HG02763 (cell line): ENCODE measurements at regions not wholly inside any gene's neighbourhood (a gene's known extent, or its start where the extent isn't known, plus 50 kb on each side); places are given as distances from the start of the nearest gene placed in this dataset.

Experiments
- ATAC-seq: cut with Tn5 transposase; IDR thresholded peaks from one replicate; pipeline ENCODE4 v1.9.1; 2021; ENCODE audit warnings: mild to moderate bottlenecking, moderate library complexity; ENCODE audit not compliant: unreplicated experiment

GRCh38 chr12:105736498-105736897 lies 402.3 kb downstream of the NUAK1 start:
- no peak for ATAC-seq

DNA sequence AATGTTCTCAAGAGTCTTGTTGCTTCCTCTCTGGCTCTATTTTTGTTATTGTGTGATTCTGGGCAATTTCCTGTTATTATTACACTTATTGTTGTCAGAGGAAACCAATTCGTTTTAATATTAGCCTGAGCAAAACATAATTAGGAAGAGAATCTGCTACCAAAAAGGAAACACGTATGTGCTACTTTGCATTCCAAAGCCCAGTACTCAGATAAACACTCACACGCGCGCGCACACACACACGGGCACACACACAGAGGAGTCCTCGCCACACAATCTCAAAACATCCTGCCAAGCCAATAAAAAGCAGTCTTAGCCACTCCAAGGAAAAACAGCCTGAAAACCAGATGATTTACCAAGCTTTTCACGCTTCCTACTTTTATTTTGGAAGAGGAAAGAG lies 400.7 kb downstream of the NUAK1 start:
- no peak for ATAC-seq

DNA sequence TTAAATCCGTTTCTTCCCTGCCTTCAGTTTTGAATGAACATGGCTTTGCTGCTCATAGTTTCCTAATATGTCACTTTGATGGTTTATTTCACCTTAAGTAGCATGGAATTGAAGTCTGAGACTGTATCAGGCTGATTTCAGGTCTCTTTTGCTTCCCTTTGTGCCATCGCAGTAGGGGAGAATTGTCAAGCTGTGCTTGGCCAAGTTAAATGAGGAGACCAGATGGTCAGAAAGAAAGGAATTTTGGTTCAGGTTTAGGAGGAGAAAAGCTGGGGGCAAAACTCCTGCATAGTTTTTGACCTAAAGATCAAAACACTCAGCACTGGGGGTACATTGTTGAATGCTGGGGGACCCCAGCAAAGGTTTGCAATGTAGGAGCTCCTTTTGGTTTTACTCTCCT lies 398.4 kb downstream of the NUAK1 start:
- ATAC-seq = no peak

DNA sequence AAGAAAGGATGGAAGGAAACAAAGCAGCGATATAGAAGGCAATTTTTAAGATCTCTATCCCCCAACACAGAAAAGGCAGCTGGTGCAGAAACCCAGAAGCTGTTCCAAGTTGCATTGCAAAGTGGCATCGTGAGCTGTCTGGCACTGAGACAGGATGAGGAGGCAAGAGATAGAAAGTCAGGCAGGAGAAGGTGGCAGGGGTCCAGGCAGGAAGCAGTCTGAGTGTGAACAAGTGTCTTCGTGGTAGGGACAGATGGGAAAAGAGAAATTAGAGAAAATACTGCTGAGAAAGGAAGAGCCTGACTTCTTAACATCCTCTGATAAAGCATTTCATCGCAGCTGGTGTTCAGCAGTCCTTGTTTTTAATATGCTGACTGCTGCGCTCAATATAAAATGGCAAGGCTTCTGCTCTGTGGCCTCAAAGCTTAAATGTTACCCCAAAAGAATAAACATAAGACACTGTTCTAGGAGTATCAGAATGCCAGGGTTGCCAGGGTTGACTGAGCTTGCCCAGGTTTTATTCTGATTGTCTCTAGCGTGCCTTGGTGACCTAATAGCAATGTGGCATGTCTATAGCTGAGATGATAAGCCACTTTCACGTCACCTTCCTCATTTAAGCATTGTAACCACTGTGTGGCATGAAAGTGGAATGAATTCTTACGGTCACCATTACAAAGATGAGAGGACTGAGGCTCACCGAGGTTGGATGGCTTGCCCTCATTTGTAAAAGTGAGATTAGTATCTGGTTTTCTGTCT lies 397.6 kb downstream of the NUAK1 start:
- no peak for ATAC-seq

DNA sequence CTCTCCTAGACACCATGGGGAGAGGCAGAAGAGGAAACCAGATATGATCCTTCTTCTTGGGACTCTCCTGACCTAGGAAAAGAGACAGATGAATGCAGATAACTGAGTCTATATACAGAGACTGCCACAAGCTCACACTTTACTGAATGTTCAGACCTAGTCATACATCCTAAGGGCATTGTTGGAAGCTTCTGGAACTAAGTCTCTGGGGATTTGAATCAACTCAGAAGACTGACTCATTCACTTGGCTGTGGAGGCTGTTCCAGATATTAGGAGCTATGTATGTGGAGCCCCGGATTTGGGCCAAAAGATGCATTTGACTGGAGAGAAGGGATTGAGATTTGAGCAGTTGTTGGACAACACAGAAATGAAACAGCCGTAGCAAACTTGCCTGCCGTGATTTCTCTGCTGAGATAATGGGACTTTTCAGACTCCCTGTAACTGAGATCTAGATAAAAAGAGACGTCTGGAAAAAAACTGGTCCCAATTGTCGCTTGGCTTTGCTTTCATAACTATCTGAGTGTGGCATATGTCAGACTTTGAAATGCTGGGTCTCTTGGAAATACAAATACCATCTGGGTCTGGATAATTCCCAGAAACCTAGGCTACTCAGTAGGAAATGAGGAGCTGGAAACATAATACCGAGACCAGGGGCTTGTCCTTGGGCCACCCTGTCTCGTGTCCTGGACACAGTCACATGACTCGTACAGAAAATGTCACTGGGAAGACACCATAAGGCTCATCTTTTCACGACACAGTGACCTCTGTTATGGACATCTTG lies 396.8 kb downstream of the NUAK1 start:
- ATAC-seq = no peak

DNA sequence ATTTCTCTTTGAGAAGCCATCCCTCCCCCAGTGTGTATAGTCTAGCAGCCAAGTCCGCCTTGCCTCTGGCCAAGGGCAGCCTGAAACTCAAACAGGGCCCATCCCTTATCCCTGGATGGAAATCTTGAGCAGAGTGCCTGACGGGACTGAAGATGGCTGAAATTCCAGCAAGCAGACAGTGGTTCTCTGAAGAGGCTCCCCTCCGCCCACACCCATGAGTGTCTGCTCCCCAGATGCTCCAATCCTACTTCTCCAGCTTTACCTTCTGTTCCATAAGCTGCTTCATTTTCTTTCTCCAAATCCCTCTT lies 396.2 kb downstream of the NUAK1 start:
- ATAC-seq = no peak

DNA sequence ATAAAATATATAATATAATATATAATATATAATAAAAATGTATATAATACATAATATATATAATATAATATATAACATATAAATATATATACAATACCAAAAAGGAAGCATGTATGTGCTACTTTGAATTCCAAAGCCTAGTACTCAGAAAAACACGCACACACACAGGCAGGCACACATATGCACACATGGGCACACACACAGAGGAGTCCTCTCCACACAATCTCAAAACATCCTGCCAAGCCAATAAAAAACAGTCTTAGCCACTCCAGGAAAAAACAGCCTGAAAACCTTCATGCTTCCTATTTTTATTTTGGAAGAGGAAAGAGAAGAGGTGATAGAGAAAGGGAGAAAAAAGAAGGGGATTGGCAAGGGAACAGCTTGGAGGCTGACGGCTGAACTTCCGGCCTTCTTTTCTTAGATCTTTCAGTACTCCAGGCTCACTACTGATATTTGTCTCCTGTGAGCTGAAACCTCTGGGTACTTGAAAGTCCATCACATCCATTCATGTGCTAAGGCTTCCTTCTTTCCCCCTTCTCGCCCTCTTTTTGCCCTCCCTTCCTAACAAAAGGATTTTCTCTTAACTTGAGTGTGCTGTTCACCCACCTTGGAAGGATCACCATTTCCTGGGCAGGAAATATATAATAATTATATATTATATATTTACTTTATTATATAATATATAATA lies 394.2 kb downstream of the NUAK1 start:
- no peak for ATAC-seq

DNA sequence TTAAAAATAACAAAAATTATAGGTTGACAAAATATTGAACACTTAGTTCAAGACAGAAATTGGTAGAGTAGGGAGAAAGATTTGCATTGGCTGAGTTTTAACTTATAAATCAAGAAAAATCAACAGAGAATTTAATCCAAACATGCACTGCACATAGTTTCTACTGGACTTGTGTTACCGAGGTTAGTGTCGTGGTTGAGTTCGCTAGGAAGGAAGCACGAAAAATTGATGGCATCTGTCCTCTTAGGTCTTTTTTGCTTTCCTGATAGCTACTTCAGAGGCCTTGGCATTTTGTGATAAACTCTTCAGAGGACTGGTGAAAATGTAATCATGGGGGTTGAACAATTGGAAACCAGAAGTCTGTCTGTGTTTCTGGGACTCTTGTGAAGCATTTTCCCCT lies 392.9 kb downstream of the NUAK1 start:
- no peak for ATAC-seq

- no peak for ATAC-seq
Measured at GRCh38 chr12:105748806-105749600, 389.8 kb downstream of the NUAK1 start.

GRCh38 chr12:105750096-105750495 lies 388.7 kb downstream of the NUAK1 start:
- no peak for ATAC-seq

DNA sequence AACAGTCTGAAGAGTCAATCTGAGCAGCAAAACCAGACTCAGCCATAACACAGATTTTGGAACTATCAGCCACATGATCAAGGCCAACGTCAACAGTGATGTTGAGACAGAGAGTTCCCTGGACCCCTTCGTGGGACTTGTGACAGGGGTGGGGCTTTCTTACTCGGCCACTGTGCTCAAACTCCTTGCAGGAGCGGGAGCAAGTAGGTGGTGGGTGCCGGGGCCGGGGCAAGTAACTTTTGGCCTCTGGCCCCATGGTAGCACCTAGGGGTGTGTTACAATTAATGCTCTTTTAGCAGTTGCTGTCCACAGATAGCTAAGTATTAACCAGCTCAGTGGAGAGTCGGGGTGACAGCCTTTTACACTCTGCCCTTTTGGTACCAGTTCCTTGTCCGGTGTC lies 384.4 kb downstream of the NUAK1 start:
- no peak for ATAC-seq

GRCh38 chr12:105756961-105757360 lies 381.8 kb downstream of the NUAK1 start:
- no peak for ATAC-seq

- no peak for ATAC-seq
Measured at GRCh38 chr12:105759149-105759548, 379.6 kb downstream of the NUAK1 start.

DNA sequence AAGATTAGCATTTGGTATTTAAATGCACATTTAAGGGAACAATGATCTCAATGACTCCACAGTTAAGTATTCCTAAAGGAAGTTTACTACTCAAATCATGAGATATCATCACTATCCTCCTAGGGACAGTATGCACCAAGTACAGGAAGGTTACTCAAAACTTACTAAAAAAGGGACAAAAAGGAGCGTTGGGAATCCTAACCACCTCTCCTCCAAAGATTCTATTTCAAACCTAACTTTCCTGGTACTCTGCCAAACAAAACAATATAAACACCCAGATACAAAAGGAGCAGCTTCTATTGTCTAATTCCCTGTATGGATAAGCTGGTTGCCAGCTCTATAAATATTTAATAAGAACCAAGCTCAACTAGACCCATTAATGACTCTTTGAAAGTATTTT lies 377.7 kb downstream of the NUAK1 start:
- ATAC-seq = no peak

DNA sequence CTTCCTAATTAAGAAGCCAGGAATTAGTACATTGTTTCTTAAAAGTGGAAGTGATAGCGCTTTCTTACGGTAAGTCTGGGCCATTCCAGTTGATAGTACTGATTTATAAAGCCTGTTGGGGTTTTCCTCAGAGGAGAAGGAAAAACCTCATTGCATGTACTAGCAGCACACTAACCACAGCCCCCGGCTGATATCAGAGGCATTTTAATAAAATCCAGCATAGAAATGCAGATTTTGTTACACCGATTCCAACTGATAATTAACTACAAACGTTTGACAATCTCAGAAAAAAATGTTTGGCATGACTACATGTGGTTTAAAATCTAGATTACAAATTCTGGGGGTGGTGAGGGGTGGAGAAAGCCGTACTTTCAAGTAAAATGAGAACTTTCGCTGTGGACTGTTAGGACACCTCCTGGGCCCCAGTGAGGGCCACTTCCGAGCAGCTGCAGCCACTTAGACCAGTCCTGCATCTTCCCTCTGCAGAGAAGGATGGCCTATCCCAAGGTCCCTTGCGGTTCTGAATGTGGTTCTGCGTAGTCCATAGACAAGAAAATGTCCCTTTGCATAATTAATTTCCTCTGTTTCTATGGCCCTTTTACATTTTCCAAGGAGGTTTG lies 374.4 kb downstream of the NUAK1 start:
- ATAC-seq = no peak

- ATAC-seq = no peak
Measured at GRCh38 chr12:105765053-105766014, 373.4 kb downstream of the NUAK1 start.

DNA sequence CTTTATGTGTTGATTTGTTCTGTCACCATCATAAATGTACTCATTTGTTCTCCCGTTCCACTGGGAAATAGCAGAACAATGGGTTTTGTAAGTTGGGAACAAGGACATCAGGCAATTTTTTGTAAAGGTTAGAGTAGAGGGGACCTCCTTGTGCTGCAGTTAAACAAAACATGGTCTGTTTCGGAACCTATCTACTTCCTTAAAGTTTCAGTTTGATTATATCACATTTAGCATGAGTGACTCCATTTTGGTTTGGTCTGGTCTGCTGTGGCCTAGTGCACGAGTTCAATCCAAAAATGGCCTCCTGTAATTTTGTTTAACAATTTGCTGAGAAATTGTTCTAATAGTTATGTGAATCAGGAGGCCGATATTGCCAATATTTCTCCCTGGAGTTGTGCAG lies 372.7 kb downstream of the NUAK1 start:
- ATAC-seq = no peak

DNA sequence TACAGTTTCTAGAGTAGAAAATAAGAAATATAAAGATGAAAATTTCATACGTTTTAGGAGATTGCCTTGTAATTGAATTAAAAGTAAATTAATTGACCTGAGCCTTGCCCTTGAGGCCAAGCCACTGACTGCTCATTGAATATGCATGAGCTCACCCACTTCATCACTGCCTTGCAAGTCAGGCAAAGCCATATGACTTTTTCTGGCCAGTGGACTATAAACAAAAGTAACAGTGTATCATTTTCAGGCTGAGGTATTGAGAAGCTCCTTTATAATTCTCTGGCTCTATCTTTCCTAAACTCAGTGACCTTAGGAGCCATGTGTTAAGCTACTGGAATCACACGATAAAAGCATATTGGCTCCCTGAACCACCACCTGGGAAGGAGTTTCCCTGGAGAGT lies 369.3 kb downstream of the NUAK1 start:
- ATAC-seq = no peak

DNA sequence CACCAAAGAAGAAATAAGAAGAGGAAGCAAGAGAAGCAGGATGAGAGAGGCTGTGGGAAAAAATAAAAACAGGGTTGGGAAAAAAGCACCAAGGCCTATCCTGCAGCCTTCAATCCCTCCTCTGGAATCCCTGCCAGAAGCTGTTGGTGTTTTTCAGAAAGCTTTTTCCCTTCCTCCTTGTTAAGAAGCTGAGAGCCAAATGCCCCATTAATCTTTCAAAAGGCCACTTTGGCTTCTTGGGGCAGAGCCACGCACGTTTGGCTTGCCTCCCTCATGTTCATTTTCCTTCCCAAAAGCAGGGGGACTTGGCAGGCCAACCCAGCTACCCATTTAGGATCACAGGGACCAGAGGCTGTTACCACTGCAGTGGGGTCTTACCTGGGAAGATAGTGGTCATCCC lies 365.3 kb downstream of the NUAK1 start:
- ATAC-seq = no peak

GRCh38 chr12:105774037-105774436 lies 364.7 kb downstream of the NUAK1 start:
- ATAC-seq = no peak
